ENCODE measurements at regions not wholly inside any gene's neighbourhood (a gene's known extent, or its start where the extent isn't known, plus 50 kb on each side); places are given as distances from the start of the nearest gene placed in this dataset.
"Not testable (repeated sequence)": the region's sequence is repeated elsewhere in the genome, so short reads cannot be mapped to it uniquely, and the experiment has no call there.

- Histone ChIP-seq H3K9ac (ENCODE audit: low read depth, low read length) (no peak overlapping the region), H3K4me1 (ENCODE audit: control insufficient read depth, insufficient read depth, low read length) (no peaks in the 10 kb centered on the region), H3K4me3 (ENCODE audit: low read depth, low read length) (no peak overlapping the region), H3K36me3 (ENCODE audit: control insufficient read depth, insufficient read depth, low read length) (no peaks in the 10 kb centered on the region), H3K27me3 (ENCODE audit: control insufficient read depth, insufficient read depth, low read length) (no peaks in the 10 kb centered on the region), H3K9me3 (ENCODE audit: control insufficient read depth, insufficient read depth, low read length) (no peaks in the 10 kb centered on the region)
Observed at GRCh38 chr1:101497881-101498559, 261.2 kb downstream of the S1PR1 start.

- not testable (repeated sequence) for H3K27me3 ChIP-seq (ENCODE audit: control insufficient read depth, insufficient read depth, low read length); H3K36me3 ChIP-seq (ENCODE audit: control insufficient read depth, insufficient read depth, low read length); H3K4me1 ChIP-seq (ENCODE audit: control insufficient read depth, insufficient read depth, low read length); H3K9ac ChIP-seq (ENCODE audit: low read depth, low read length); H3K4me3 ChIP-seq (ENCODE audit: low read depth, low read length); H3K9me3 ChIP-seq (ENCODE audit: control insufficient read depth, insufficient read depth, low read length)
Observed at GRCh38 chr1:101504106-101504505, 267.3 kb downstream of the S1PR1 start.

GRCh38 chr1:101505240-101505639, 268.4 kb downstream of the S1PR1 start:
- not testable (repeated sequence) for H3K36me3 ChIP-seq (ENCODE audit: control insufficient read depth, insufficient read depth, low read length); H3K27me3 ChIP-seq (ENCODE audit: control insufficient read depth, insufficient read depth, low read length); H3K4me3 ChIP-seq (ENCODE audit: low read depth, low read length); H3K9ac ChIP-seq (ENCODE audit: low read depth, low read length); H3K9me3 ChIP-seq (ENCODE audit: control insufficient read depth, insufficient read depth, low read length); H3K4me1 ChIP-seq (ENCODE audit: control insufficient read depth, insufficient read depth, low read length)

- no peaks in the 10 kb centered on the region for H3K36me3 ChIP-seq (ENCODE audit: control insufficient read depth, insufficient read depth, low read length)
- H3K9ac ChIP-seq (ENCODE audit: low read depth, low read length) = no peak overlapping the region
- H3K4me1 ChIP-seq (ENCODE audit: control insufficient read depth, insufficient read depth, low read length) = no peaks in the 10 kb centered on the region
- H3K27me3 ChIP-seq (ENCODE audit: control insufficient read depth, insufficient read depth, low read length) = no peaks in the 10 kb centered on the region
- no peaks in the 10 kb centered on the region for H3K9me3 ChIP-seq (ENCODE audit: control insufficient read depth, insufficient read depth, low read length)
- H3K4me3 ChIP-seq (ENCODE audit: low read depth, low read length) = no peak overlapping the region
Observed at GRCh38 chr1:101506541-101507164, 269.8 kb downstream of the S1PR1 start.

GRCh38 chr1:101507547-101507971, 270.7 kb downstream of the S1PR1 start:
- Histone ChIP-seq H3K4me3 (ENCODE audit: low read depth, low read length) (no peak overlapping the region), H3K9me3 (ENCODE audit: control insufficient read depth, insufficient read depth, low read length) (no peaks in the 10 kb centered on the region), H3K27me3 (ENCODE audit: control insufficient read depth, insufficient read depth, low read length) (no peaks in the 10 kb centered on the region), H3K36me3 (ENCODE audit: control insufficient read depth, insufficient read depth, low read length) (no peaks in the 10 kb centered on the region), H3K9ac (ENCODE audit: low read depth, low read length) (no peak overlapping the region), H3K4me1 (ENCODE audit: control insufficient read depth, insufficient read depth, low read length) (no peaks in the 10 kb centered on the region)

- H3K36me3 ChIP-seq (ENCODE audit: control insufficient read depth, insufficient read depth, low read length) = no peaks in the 10 kb centered on the region
- no peaks in the 10 kb centered on the region for H3K27me3 ChIP-seq (ENCODE audit: control insufficient read depth, insufficient read depth, low read length)
- H3K9ac ChIP-seq (ENCODE audit: low read depth, low read length) = no peak overlapping the region
- no peak overlapping the region for H3K4me3 ChIP-seq (ENCODE audit: low read depth, low read length)
- H3K4me1 ChIP-seq (ENCODE audit: control insufficient read depth, insufficient read depth, low read length) = no peaks in the 10 kb centered on the region
- no peaks in the 10 kb centered on the region for H3K9me3 ChIP-seq (ENCODE audit: control insufficient read depth, insufficient read depth, low read length)
Observed at GRCh38 chr1:101508913-101509312, 272.1 kb downstream of the S1PR1 start.

GRCh38 chr1:101509370-101509769, 272.6 kb downstream of the S1PR1 start:
- H3K9ac ChIP-seq (ENCODE audit: low read depth, low read length) = no peak overlapping the region
- no peaks in the 10 kb centered on the region for H3K27me3 ChIP-seq (ENCODE audit: control insufficient read depth, insufficient read depth, low read length)
- no peaks in the 10 kb centered on the region for H3K9me3 ChIP-seq (ENCODE audit: control insufficient read depth, insufficient read depth, low read length)
- no peaks in the 10 kb centered on the region for H3K36me3 ChIP-seq (ENCODE audit: control insufficient read depth, insufficient read depth, low read length)
- no peak overlapping the region for H3K4me3 ChIP-seq (ENCODE audit: low read depth, low read length)
- no peaks in the 10 kb centered on the region for H3K4me1 ChIP-seq (ENCODE audit: control insufficient read depth, insufficient read depth, low read length)

- no peak overlapping the region for H3K9ac ChIP-seq (ENCODE audit: low read depth, low read length)
Observed at GRCh38 chr1:101511202-101511891, 274.5 kb downstream of the S1PR1 start.

GRCh38 chr1:101520302-101520701, 283.5 kb downstream of the S1PR1 start:
- no peak overlapping the region for H3K4me3 ChIP-seq (ENCODE audit: low read depth, low read length)
- no peaks in the 10 kb centered on the region for H3K27me3 ChIP-seq (ENCODE audit: control insufficient read depth, insufficient read depth, low read length)
- H3K9me3 ChIP-seq (ENCODE audit: control insufficient read depth, insufficient read depth, low read length) = no peaks in the 10 kb centered on the region
- H3K36me3 ChIP-seq (ENCODE audit: control insufficient read depth, insufficient read depth, low read length) = no peaks in the 10 kb centered on the region
- H3K9ac ChIP-seq (ENCODE audit: low read depth, low read length) = no peak overlapping the region
- H3K4me1 ChIP-seq (ENCODE audit: control insufficient read depth, insufficient read depth, low read length) = no peaks in the 10 kb centered on the region

More at GRCh38 chr1:101511202-101511891, 274.5 kb downstream of the S1PR1 start:
- Histone ChIP-seq H3K27me3 (ENCODE audit: control insufficient read depth, insufficient read depth, low read length) (no peaks in the 10 kb centered on the region), H3K36me3 (ENCODE audit: control insufficient read depth, insufficient read depth, low read length) (no peaks in the 10 kb centered on the region), H3K4me3 (ENCODE audit: low read depth, low read length) (no peak overlapping the region), H3K4me1 (ENCODE audit: control insufficient read depth, insufficient read depth, low read length) (no peaks in the 10 kb centered on the region), H3K9me3 (ENCODE audit: control insufficient read depth, insufficient read depth, low read length) (no peaks in the 10 kb centered on the region)

GRCh38 chr1:101522486-101522885, 285.7 kb downstream of the S1PR1 start:
- no peak overlapping the region for H3K9ac ChIP-seq (ENCODE audit: low read depth, low read length)
- no peaks in the 10 kb centered on the region for H3K27me3 ChIP-seq (ENCODE audit: control insufficient read depth, insufficient read depth, low read length)
- H3K4me1 ChIP-seq (ENCODE audit: control insufficient read depth, insufficient read depth, low read length) = no peaks in the 10 kb centered on the region
- H3K36me3 ChIP-seq (ENCODE audit: control insufficient read depth, insufficient read depth, low read length) = no peaks in the 10 kb centered on the region
- no peak overlapping the region for H3K4me3 ChIP-seq (ENCODE audit: low read depth, low read length)
- H3K9me3 ChIP-seq (ENCODE audit: control insufficient read depth, insufficient read depth, low read length) = no peaks in the 10 kb centered on the region

GRCh38 chr1:101526813-101527212, 290.0 kb downstream of the S1PR1 start:
- Histone ChIP-seq H3K27me3 (ENCODE audit: control insufficient read depth, insufficient read depth, low read length) (no peaks in the 10 kb centered on the region), H3K36me3 (ENCODE audit: control insufficient read depth, insufficient read depth, low read length) (no peaks in the 10 kb centered on the region), H3K9me3 (ENCODE audit: control insufficient read depth, insufficient read depth, low read length) (no peaks in the 10 kb centered on the region), H3K4me3 (ENCODE audit: low read depth, low read length) (no peak overlapping the region), H3K9ac (ENCODE audit: low read depth, low read length) (no peak overlapping the region), H3K4me1 (ENCODE audit: control insufficient read depth, insufficient read depth, low read length) (no peaks in the 10 kb centered on the region)

- Histone ChIP-seq H3K9ac (ENCODE audit: low read depth, low read length) (no peak overlapping the region), H3K4me3 (ENCODE audit: low read depth, low read length) (no peak overlapping the region), H3K4me1 (ENCODE audit: control insufficient read depth, insufficient read depth, low read length) (no peaks in the 10 kb centered on the region), H3K27me3 (ENCODE audit: control insufficient read depth, insufficient read depth, low read length) (no peaks in the 10 kb centered on the region), H3K9me3 (ENCODE audit: control insufficient read depth, insufficient read depth, low read length) (no peaks in the 10 kb centered on the region), H3K36me3 (ENCODE audit: control insufficient read depth, insufficient read depth, low read length) (no peaks in the 10 kb centered on the region)
Observed at GRCh38 chr1:101532377-101532776, 295.6 kb downstream of the S1PR1 start.
